Natural killer cell (primary cell): ENCODE measurements at regions not wholly inside any gene's neighbourhood (a gene's known extent, or its start where the extent isn't known, plus 50 kb on each side); places are given as distances from the start of the nearest gene placed in this dataset.

Experiments used
- ATAC-seq, 3 donors: fragments of 150-1000 bp in 2 of 3; fragments of 200-7000 bp in 1 of 3; cut with Tn5 transposase; 1 replicate in 1 of 3; 2 replicates in 2 of 3; pipeline ENCODE4 v1.10.0; 2021; ENCODE audit warnings: mild to moderate bottlenecking in 2 of 3, moderate library complexity in 2 of 3
- DNase-seq, 2 donors: peaks; one replicate each; pipeline versions ENCODE4 v3.0.0 to v3.0.0-alpha.2; 2013 to 2021; ENCODE audit warnings: mixed read lengths in 1 of 2
- H3K27ac ChIP-seq: one replicate; pipeline ENCODE4 v1.5.1; 2013; ENCODE audit warnings: mild to moderate bottlenecking, low read length
- H3K27me3 ChIP-seq: one replicate; pipeline ENCODE4 v1.6.1; 2013; ENCODE audit warnings: low read length; ENCODE audit not compliant: control insufficient read depth, insufficient read depth
- H3K36me3 ChIP-seq: one replicate; pipeline ENCODE4 v1.6.1; 2013; ENCODE audit warnings: low read length; ENCODE audit not compliant: control insufficient read depth, insufficient read depth
- H3K4me1 ChIP-seq: one replicate; pipeline ENCODE4 v1.6.1; 2013; ENCODE audit warnings: low read length; ENCODE audit not compliant: control insufficient read depth, insufficient read depth
- H3K4me3 ChIP-seq: one replicate; pipeline ENCODE4 v1.5.1; 2013; ENCODE audit warnings: low read length
- H3K9me3 ChIP-seq: one replicate; pipeline ENCODE4 v1.6.1; 2013; ENCODE audit warnings: low read length; ENCODE audit not compliant: control insufficient read depth, insufficient read depth
- H3K27ac Mint-ChIP-seq, 2 donors: one replicate each; pipeline ENCODE4 v1.8.0; 2022; ENCODE audit warnings: mild to moderate bottlenecking in 2 of 2, mixed read lengths in 2 of 2, moderate library complexity in 1 of 2
- H3K27me3 Mint-ChIP-seq, 2 donors: one replicate each; pipeline ENCODE4 v1.8.0; 2022; ENCODE audit warnings: low read depth in 2 of 2, mixed read lengths in 2 of 2
- H3K36me3 Mint-ChIP-seq: one replicate; pipeline ENCODE4 v1.8.0; 2022; ENCODE audit warnings: mixed read lengths
- H3K4me1 Mint-ChIP-seq, 2 donors: one replicate each; pipeline ENCODE4 v1.8.0; 2022; ENCODE audit warnings: mixed read lengths in 2 of 2
- H3K4me3 Mint-ChIP-seq: one replicate; pipeline ENCODE4 v1.8.0; 2022; ENCODE audit warnings: mild to moderate bottlenecking, moderate library complexity, mixed read lengths
- H3K9me3 Mint-ChIP-seq, 2 donors: one replicate each; pipeline ENCODE4 v1.8.0; 2022; ENCODE audit warnings: mixed read lengths in 2 of 2
- WGBS: methylation state at CpG from one replicate; pipeline ENCODE4 v1.1.7; 2013; ENCODE audit warnings: missing lambda C conversion rate; ENCODE audit not compliant: insufficient coverage; 5-methylcytosine and 5-hydroxymethylcytosine counted together
- intact Hi-C: fragments of 100-400 bp; cut with micrococcal nuclease; formaldehyde crosslinking; loops from one replicate; pipeline ENCODE4 v1.14.2; 2022
- TF ChIP-seq, protein P1 (sequence below): fragments of 200-600 bp; IDR thresholded peaks from one replicate; pipeline ENCODE4 v1.8.0; 2022; ENCODE audit warnings: antibody characterized with exemption

DNA sequence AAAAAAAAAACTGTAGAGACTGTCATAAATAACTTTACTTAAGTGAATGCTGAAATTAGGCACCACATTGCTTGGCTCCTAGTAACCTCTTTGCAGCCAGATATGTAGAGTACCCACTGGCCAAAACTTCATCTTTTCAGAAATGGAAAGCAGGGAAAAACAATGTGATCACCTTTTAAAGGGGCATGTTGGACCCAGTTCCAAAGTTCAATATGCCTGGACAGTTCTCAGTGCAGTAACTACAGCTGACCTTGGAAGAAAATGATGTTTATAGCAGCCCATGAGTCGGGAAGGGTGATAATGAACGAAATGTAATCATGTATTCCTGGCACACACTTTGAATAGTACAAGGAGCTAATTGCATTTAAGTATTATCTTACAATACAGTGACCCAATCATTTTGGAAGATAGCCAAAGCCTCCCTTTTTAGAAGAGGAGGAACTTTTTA is 93.6 kb upstream of the TAB2 start:
- H3K27ac ChIP-seq: no peak overlapping the region
- no peak for ATAC-seq
- no peaks in the 10 kb centered on the region for H3K4me1 Mint-ChIP-seq
- no peaks in the 10 kb centered on the region for H3K9me3 ChIP-seq
- no peak overlapping the region for H3K27ac Mint-ChIP-seq
- peaks cover 0 to 2% of the 10 kb centered on the region in 2 donors for H3K27me3 Mint-ChIP-seq
- H3K27me3 ChIP-seq: no peaks in the 10 kb centered on the region
- H3K4me1 ChIP-seq: no peaks in the 10 kb centered on the region
- intact Hi-C loops: no loop called here
- 94% methylated on average over 2 of the region's 2 CpGs for WGBS
- no peak for DNase-seq
- H3K36me3 Mint-ChIP-seq: no peaks in the 10 kb centered on the region
- H3K4me3 ChIP-seq: no peak overlapping the region
- TF ChIP-seq, protein P1, sequence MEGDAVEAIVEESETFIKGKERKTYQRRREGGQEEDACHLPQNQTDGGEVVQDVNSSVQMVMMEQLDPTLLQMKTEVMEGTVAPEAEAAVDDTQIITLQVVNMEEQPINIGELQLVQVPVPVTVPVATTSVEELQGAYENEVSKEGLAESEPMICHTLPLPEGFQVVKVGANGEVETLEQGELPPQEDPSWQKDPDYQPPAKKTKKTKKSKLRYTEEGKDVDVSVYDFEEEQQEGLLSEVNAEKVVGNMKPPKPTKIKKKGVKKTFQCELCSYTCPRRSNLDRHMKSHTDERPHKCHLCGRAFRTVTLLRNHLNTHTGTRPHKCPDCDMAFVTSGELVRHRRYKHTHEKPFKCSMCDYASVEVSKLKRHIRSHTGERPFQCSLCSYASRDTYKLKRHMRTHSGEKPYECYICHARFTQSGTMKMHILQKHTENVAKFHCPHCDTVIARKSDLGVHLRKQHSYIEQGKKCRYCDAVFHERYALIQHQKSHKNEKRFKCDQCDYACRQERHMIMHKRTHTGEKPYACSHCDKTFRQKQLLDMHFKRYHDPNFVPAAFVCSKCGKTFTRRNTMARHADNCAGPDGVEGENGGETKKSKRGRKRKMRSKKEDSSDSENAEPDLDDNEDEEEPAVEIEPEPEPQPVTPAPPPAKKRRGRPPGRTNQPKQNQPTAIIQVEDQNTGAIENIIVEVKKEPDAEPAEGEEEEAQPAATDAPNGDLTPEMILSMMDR: no peak
- no peaks in the 10 kb centered on the region for H3K36me3 ChIP-seq
- H3K4me3 Mint-ChIP-seq: no peak overlapping the region
- no peaks in the 10 kb centered on the region for H3K9me3 Mint-ChIP-seq

DNA sequence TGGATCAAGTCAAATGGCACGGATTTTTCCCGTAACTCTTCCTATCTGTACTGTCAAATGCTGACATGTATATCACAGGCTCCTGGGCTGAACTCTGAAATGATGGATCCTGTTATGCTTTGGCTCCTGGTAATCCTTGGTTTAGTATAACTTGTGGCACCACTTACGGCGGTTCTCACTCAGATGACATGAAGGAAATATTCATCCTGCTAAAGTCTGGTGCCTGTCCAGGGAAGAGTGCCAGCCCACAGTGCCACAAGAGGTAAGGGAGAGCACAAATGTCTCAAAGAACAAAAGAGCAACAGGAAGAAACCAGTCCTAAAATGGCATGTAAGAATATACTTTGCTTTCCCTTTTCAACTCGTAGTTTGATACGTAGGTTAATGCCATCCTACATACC is 93.1 kb upstream of the TAB2 start:
- H3K27me3 ChIP-seq: no peaks in the 10 kb centered on the region
- ATAC-seq (no peak), DNase-seq (no peak)
- TF ChIP-seq, protein P1: no peak
- no peaks in the 10 kb centered on the region for H3K9me3 Mint-ChIP-seq
- intact Hi-C loops: no loop called here
- H3K36me3 ChIP-seq: no peaks in the 10 kb centered on the region
- no peaks in the 10 kb centered on the region for H3K4me1 Mint-ChIP-seq
- H3K4me3 Mint-ChIP-seq: no peak overlapping the region
- no peaks in the 10 kb centered on the region for H3K4me1 ChIP-seq
- WGBS: 98% methylated on average over 6 of the region's 6 CpGs
- no peak overlapping the region for H3K4me3 ChIP-seq
- H3K27ac Mint-ChIP-seq: no peak overlapping the region
- H3K27me3 Mint-ChIP-seq: peaks cover 0 to 2% of the 10 kb centered on the region in 2 donors
- H3K27ac ChIP-seq: no peak overlapping the region
- H3K36me3 Mint-ChIP-seq: no peaks in the 10 kb centered on the region
- H3K9me3 ChIP-seq: no peaks in the 10 kb centered on the region

DNA sequence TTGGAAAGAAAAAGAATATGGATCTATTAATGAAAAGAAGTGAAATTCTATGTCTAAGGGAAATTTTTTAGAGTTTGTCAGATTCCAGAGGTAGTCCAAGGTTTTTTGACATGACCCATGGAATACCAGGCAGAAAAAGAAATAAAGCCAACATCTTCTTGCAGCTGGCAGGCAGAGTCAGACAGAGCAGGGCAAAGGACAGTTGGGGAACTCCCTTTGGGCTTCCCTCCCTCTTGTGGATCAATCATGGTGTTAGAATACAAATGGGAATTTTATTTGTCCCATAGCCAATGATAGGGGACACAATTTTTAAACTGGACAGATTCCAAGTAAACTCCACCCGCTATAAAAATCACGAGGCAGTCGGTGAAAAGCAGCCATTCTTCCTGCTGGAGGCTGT is 92.1 kb upstream of the TAB2 start:
- no peak overlapping the region for H3K27ac ChIP-seq
- WGBS: 100% methylated on average over 3 of the region's 3 CpGs
- TF ChIP-seq, protein P1: no peak
- H3K27me3 ChIP-seq: no peaks in the 10 kb centered on the region
- Mint-ChIP-seq H3K9me3 (no peaks in the 10 kb centered on the region), H3K27me3 (peaks cover 0 to 2% of the 10 kb centered on the region in 2 donors), H3K27ac (no peak overlapping the region), H3K36me3 (no peaks in the 10 kb centered on the region), H3K4me1 (no peaks in the 10 kb centered on the region), H3K4me3 (no peak overlapping the region)
- intact Hi-C loops: no loop called here
- H3K36me3 ChIP-seq: no peaks in the 10 kb centered on the region
- H3K4me3 ChIP-seq: no peak overlapping the region
- DNase-seq (no peak), ATAC-seq (no peak)
- no peaks in the 10 kb centered on the region for H3K4me1 ChIP-seq
- no peaks in the 10 kb centered on the region for H3K9me3 ChIP-seq

DNA sequence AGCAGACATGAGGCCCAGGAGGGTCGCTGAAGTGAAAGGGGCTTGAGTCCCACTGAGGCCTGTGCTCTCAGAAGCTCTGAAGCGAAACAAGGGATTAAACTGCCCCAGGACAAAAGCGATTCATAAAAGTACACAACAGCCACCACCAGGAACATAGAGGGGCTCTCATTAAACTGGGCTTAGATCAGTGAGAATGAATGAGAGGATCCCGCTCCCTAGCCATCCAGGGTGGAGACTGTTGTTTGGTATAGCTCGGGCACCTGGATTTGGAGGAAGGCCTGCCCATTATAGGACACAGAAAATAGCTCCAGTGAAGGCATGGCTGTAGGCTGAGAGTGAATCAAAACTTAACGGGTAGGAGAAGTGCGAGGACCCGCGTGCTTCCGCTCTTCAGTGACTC is 91.6 kb upstream of the TAB2 start:
- Mint-ChIP-seq H3K36me3 (no peaks in the 10 kb centered on the region), H3K9me3 (no peaks in the 10 kb centered on the region), H3K4me3 (no peak overlapping the region), H3K4me1 (no peaks in the 10 kb centered on the region), H3K27me3 (peaks cover 0 to 2% of the 10 kb centered on the region in 2 donors), H3K27ac (no peak overlapping the region)
- Histone ChIP-seq H3K36me3 (no peaks in the 10 kb centered on the region), H3K4me3 (no peak overlapping the region), H3K4me1 (no peaks in the 10 kb centered on the region), H3K9me3 (no peaks in the 10 kb centered on the region), H3K27ac (no peak overlapping the region), H3K27me3 (no peaks in the 10 kb centered on the region)
- intact Hi-C loops: no loop called here
- WGBS: 92% methylated on average over 9 of the region's 10 CpGs
- TF ChIP-seq, protein P1: no peak
- DNase-seq: no peak
- ATAC-seq: no peak
